CD14-positive monocyte (primary cell): ENCODE measurements at regions not wholly inside any gene's neighbourhood (a gene's known extent, or its start where the extent isn't known, plus 50 kb on each side); places are given as distances from the start of the nearest gene placed in this dataset.

Experiments
- DNase-seq, 3 donors: peaks; one replicate each; pipeline ENCODE4 v3.0.0-alpha.2; 2011 to 2022
- H2AFZ ChIP-seq: 2 replicates; pipeline ENCODE4 v1.6.0; 2012; ENCODE audit warnings: mild to moderate bottlenecking, low read depth, low read length, inconsistent platforms; ENCODE audit not compliant: insufficient read depth, poor library complexity, severe bottlenecking
- H3K27ac ChIP-seq, 2 donors: 1 replicate in 1 of 2; 2 replicates in 1 of 2; pipeline ENCODE4 v1.5.1; 2012 to 2013; ENCODE audit warnings: low read length in 2 of 2, control low read depth in 1 of 2, inconsistent platforms in 1 of 2, low read depth in 1 of 2, mild to moderate bottlenecking in 1 of 2
- H3K27me3 ChIP-seq, 2 donors: one replicate each; pipeline versions ENCODE4 v1.6.0 to v1.6.1; 2011 to 2013; ENCODE audit warnings: low read length in 2 of 2; ENCODE audit not compliant: control insufficient read depth in 2 of 2, insufficient read depth in 2 of 2
- H3K36me3 ChIP-seq, 2 donors: replicated peaks in 1 of 2; 1 replicate in 1 of 2; 2 replicates in 1 of 2; pipeline versions ENCODE4 v1.5.1 to v1.6.1; 2012 to 2013; ENCODE audit warnings: low read length in 2 of 2, control low read depth in 1 of 2, inconsistent platforms in 1 of 2, mild to moderate bottlenecking in 1 of 2; ENCODE audit not compliant: insufficient read depth in 2 of 2, control insufficient read depth in 1 of 2
- H3K4me1 ChIP-seq, 2 donors: 1 replicate in 1 of 2; 2 replicates in 1 of 2; pipeline versions ENCODE4 v1.5.1 to v1.6.1; 2012 to 2013; ENCODE audit warnings: low read length in 2 of 2, control low read depth in 1 of 2, inconsistent platforms in 1 of 2, mild to moderate bottlenecking in 1 of 2, moderate library complexity in 1 of 2; ENCODE audit not compliant: insufficient read depth in 2 of 2, control insufficient read depth in 1 of 2
- H3K4me2 ChIP-seq: replicated peaks from 2 replicates; pipeline ENCODE3; 2012; ENCODE audit warnings: low read length, moderate library complexity, mild to moderate bottlenecking; ENCODE audit not compliant: poor library complexity, severe bottlenecking; ENCODE audit errors: extremely low read depth
- H3K4me3 ChIP-seq, 3 experiments: fragments of 200-600 bp in 1 of 3; sonication (generic) in 1 of 3; replicated peaks in 1 of 3; 1 replicate in 2 of 3; 2 replicates in 1 of 3; pipeline ENCODE4 v1.5.1; 2011 to 2013; ENCODE audit warnings: low read length in 3 of 3, mild to moderate bottlenecking in 3 of 3, control low read depth in 2 of 3, low read depth in 2 of 3, inconsistent platforms in 1 of 3, moderate library complexity in 1 of 3
- H3K79me2 ChIP-seq: 2 replicates; pipeline ENCODE4 v1.6.0; 2012; ENCODE audit warnings: mild to moderate bottlenecking, control low read depth, inconsistent platforms, low read length, moderate library complexity; ENCODE audit not compliant: insufficient read depth
- H3K9ac ChIP-seq: 2 replicates; pipeline ENCODE4 v1.6.0; 2017; ENCODE audit warnings: low read length, mild to moderate bottlenecking; ENCODE audit not compliant: insufficient read depth, poor library complexity, severe bottlenecking
- H3K9me3 ChIP-seq, 2 donors: replicated peaks in 1 of 2; 1 replicate in 1 of 2; 2 replicates in 1 of 2; pipeline versions ENCODE4 v1.5.1 to v1.6.1; 2012 to 2013; ENCODE audit warnings: low read length in 2 of 2, control low read depth in 1 of 2; ENCODE audit not compliant: control insufficient read depth in 1 of 2, insufficient read depth in 1 of 2
- H4K20me1 ChIP-seq: 2 replicates; pipeline ENCODE4 v1.6.0; 2012; ENCODE audit warnings: mild to moderate bottlenecking, low read length, control low read depth, moderate library complexity; ENCODE audit not compliant: insufficient read depth
- H3K27ac Mint-ChIP-seq, 7 donors: one replicate each; pipeline ENCODE4 v1.8.0; 2020; ENCODE audit warnings: mild to moderate bottlenecking in 7 of 7, mixed read lengths in 7 of 7, moderate library complexity in 6 of 7, inconsistent platforms in 2 of 7
- H3K27me3 Mint-ChIP-seq, 3 donors: one replicate each; pipeline ENCODE4 v1.8.0; 2021 to 2022; ENCODE audit warnings: low read depth in 3 of 3, mild to moderate bottlenecking in 3 of 3, mixed read lengths in 3 of 3, moderate library complexity in 3 of 3, inconsistent platforms in 1 of 3
- H3K36me3 Mint-ChIP-seq, 2 donors: one replicate each; pipeline ENCODE4 v1.8.0; 2020; ENCODE audit warnings: mixed read lengths in 2 of 2, inconsistent platforms in 1 of 2, mild to moderate bottlenecking in 1 of 2
- H3K4me1 Mint-ChIP-seq: one replicate; pipeline ENCODE4 v1.8.0; 2020; ENCODE audit warnings: mild to moderate bottlenecking, mixed read lengths
- H3K4me3 Mint-ChIP-seq, 2 donors: one replicate each; pipeline ENCODE4 v1.8.0; 2020; ENCODE audit warnings: mild to moderate bottlenecking in 2 of 2, mixed read lengths in 2 of 2, moderate library complexity in 1 of 2
- H3K9me3 Mint-ChIP-seq, 7 donors: one replicate each; pipeline ENCODE4 v1.8.0; 2020 to 2022; ENCODE audit warnings: mixed read lengths in 7 of 7, mild to moderate bottlenecking in 6 of 7, moderate library complexity in 6 of 7, inconsistent platforms in 2 of 7
- CTCF ChIP-seq: fragments of 200-600 bp; IDR thresholded peaks from one replicate; pipeline ENCODE4 v1.8.0; 2022; ENCODE audit warnings: antibody characterized with exemption, mild to moderate bottlenecking
- WGBS: methylation state at CpG from one replicate; pipeline ENCODE4 v1.1.5; 2013; ENCODE audit warnings: missing lambda C conversion rate; ENCODE audit not compliant: insufficient coverage; 5-methylcytosine and 5-hydroxymethylcytosine counted together
- intact Hi-C, 2 donors: fragments of 100-400 bp; cut with micrococcal nuclease; formaldehyde crosslinking; loops; one replicate each; pipeline versions ENCODE4 v1.15.0 to v1.15.1; 2023

GRCh38 chr1:59045137-59045536 lies 251.8 kb upstream of the FGGY start:
- Mint-ChIP-seq H3K27ac (no peak overlapping the region), H3K36me3 (no peaks in the 10 kb centered on the region), H3K27me3 (peaks cover 0 to 3% (median 2%) of the 10 kb centered on the region in 3 donors), H3K4me3 (no peak overlapping the region), H3K4me1 (peaks cover 18% of the 10 kb centered on the region), H3K9me3 (peaks cover 0 to 4% (median 0%) of the 10 kb centered on the region in 7 donors)
- no peak overlapping the region for H3K4me2 ChIP-seq
- no peaks in the 10 kb centered on the region for H3K9me3 ChIP-seq
- H3K79me2 ChIP-seq = no peaks in the 10 kb centered on the region
- no peaks in the 10 kb centered on the region for H4K20me1 ChIP-seq
- no peak overlapping the region for H3K27ac ChIP-seq
- no peak for DNase-seq
- no peak overlapping the region for H2AFZ ChIP-seq
- H3K9ac ChIP-seq = no peak overlapping the region
- no peak for TF ChIP-seq CTCF
- no CpG with 5 or more reads among the region's 3 CpGs for WGBS
- intact Hi-C loops = no loop called here
- H3K36me3 ChIP-seq = no peaks in the 10 kb centered on the region
- peaks cover 3 to 6% of the 10 kb centered on the region in 2 donors for H3K4me1 ChIP-seq
- no peaks in the 10 kb centered on the region for H3K27me3 ChIP-seq
- no peak overlapping the region for H3K4me3 ChIP-seq

- Mint-ChIP-seq H3K4me1 (peaks cover 18% of the 10 kb centered on the region), H3K36me3 (no peaks in the 10 kb centered on the region), H3K27me3 (peaks cover 0 to 3% (median 2%) of the 10 kb centered on the region in 3 donors), H3K27ac (no peak overlapping the region), H3K4me3 (no peak overlapping the region), H3K9me3 (peaks cover 0 to 4% (median 0%) of the 10 kb centered on the region in 7 donors)
- DNase-seq = no peak
- H3K4me2 ChIP-seq = no peak overlapping the region
- no peaks in the 10 kb centered on the region for H4K20me1 ChIP-seq
- WGBS = 76% methylated on average over 5 of the region's 5 CpGs
- TF ChIP-seq CTCF = no peak
- H3K9ac ChIP-seq = no peak overlapping the region
- H3K27me3 ChIP-seq = no peaks in the 10 kb centered on the region
- no peaks in the 10 kb centered on the region for H3K79me2 ChIP-seq
- no peaks in the 10 kb centered on the region for H3K36me3 ChIP-seq
- H3K4me3 ChIP-seq = no peak overlapping the region
- H2AFZ ChIP-seq = no peak overlapping the region
- H3K27ac ChIP-seq = no peak overlapping the region
- intact Hi-C loops = no loop called here
- peaks cover 3 to 6% of the 10 kb centered on the region in 2 donors for H3K4me1 ChIP-seq
- no peaks in the 10 kb centered on the region for H3K9me3 ChIP-seq
Measured at GRCh38 chr1:59045636-59046035, 251.3 kb upstream of the FGGY start.
